ENCODE measurements at regions not wholly inside any gene's neighbourhood (a gene's known extent, or its start where the extent isn't known, plus 50 kb on each side); places are given as distances from the start of the nearest gene placed in this dataset.
"Not testable (repeated sequence)": the region's sequence is repeated elsewhere in the genome, so short reads cannot be mapped to it uniquely, and the experiment has no call there.

DNA sequence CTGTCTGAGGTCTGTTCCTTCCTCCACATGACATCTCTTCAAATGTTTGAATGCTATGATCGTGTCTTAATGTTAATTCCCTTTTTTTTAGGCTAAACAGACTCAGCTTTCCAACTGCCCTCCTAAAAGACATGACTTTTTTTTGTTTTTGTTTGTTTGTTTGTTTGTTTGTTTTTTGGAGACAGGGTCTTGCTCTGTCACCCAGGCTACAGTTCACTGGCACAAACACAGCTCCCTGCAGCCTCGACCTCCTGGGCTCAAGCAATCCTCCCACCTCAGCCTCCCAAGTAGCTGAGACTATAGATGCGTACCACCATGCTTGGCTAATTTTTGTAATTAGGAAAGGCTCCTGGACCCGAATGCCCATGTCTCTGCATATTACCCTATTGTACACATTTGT lies 176.5 kb downstream of the ABCA8 start:
- no peak for DNase-seq

DNA sequence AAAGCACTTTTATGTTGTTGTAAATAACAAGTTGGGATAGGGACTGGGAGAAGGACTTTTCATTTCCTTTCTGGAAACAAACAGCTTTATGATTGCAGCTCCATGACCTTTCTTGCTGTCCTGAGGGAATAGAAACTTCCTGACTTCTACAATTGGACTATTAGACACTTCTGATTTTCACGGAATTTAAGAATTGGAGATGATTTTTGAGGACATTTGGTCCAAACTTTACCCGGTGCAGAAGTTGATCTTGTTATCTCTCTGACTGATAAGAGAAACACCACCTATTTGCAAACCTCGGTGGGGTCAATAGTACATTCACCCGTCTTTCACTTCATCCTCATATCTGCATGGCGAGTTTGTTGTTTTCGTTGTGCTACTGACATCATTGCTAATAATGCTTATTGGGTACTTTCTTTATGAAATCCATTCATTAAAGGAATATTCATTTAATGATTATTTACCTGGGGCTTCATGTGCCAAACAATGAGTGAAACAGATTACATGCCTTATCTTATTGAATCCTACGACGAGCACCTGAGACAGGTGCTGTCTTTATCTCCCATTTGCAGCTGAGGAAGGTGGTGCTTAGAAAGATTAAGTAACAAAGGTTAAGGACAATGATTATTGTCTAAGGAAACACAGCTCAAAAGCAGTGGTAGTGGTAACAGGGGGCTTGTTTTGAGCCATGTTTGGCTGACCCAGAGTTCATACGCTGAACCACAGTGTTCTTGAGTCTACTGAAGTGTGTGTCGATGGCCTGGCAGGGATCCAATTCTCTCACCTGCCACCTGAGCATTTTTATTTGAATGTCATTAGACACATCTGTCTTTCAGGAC lies 176.9 kb upstream of the FAM20A start:
- no peak for DNase-seq

DNA sequence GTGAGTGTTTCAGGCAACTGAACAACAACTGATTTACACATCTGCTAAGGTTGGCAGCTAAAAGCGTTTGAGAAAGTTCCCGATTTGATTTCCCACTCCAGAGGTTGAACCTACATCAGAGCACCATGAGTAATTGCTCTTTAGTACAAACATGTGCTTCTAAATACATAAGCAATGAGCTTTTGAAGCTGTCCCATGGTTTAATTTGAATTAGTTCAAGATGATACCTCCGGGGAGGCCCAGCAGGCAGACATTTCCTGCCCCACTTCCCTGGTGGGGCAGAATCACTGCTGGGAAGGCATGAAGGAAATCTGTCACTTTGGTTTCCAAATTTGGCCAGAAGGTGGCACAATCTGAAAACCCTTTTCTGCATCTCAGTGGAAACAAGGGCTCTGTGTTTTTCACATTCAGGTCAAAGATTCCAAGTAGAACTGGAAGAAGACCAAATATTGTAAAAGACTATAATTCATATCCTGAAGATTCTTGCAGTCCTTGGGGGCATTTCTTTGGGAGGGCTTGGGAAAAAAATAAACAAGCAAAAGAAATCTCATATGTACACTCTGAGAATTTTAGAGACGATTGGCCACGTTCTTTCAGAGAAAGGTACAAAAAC lies 176.2 kb upstream of the FAM20A start:
- DNase-seq = no peak

DNA sequence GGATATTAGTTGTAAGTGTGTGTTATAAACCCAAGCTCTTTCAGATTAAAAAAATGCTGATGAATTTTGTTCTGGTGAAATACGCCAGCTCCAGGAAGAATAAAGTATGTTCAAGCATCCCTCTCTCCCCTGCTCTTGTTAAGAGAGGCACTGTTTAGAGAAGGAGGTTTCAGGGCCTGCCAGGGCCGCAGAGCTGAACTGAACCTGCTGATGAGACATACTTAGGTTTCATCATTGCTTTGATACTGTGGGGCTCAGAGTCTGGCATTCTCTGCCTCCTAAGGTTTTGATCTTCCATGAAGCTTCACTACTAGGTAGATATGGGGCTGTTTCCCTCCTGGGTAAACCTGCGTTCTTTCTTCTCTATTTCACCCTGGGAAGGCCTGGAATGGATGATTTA lies 175.3 kb upstream of the FAM20A start:
- no peak for DNase-seq

DNA sequence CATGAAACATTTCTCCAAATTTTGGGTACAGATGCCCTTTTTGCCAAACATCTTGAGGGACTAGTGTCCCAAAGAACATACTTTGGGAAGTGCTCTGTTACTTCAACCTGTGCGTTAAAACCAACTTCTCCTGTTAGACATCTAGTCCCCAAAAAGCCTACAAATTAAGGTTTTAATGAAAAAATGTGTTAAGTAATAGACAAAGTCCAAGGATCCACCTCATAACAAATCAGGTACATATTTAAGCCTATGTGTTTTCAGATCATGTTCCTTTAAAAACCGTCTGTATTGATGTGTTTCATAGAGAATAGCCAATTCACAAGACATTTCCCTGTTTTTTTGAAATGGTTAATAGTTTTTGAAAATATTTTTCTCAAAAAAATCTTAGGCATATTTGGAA lies 174.8 kb upstream of the FAM20A start:
- no peak for DNase-seq

DNA sequence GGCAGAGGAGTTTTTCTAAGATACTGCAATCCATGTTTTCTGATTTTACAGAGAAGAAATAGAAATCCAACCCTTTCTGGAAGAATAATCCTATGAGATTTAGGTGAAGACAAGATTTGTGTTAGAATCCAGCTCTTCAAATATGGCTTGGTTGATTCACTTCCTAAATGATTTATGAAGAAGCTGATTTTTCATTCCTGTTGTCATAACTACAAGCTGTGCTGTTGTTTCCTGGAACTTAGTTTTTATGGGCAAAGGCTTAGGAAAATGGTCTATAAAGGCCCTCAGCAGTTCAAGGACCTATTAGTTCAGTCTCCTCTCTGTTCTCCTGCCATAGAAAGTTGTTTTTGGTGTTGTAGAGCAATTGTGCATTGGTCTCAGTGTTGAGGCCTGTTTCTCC lies 174.2 kb upstream of the FAM20A start:
- no peak for DNase-seq

DNA sequence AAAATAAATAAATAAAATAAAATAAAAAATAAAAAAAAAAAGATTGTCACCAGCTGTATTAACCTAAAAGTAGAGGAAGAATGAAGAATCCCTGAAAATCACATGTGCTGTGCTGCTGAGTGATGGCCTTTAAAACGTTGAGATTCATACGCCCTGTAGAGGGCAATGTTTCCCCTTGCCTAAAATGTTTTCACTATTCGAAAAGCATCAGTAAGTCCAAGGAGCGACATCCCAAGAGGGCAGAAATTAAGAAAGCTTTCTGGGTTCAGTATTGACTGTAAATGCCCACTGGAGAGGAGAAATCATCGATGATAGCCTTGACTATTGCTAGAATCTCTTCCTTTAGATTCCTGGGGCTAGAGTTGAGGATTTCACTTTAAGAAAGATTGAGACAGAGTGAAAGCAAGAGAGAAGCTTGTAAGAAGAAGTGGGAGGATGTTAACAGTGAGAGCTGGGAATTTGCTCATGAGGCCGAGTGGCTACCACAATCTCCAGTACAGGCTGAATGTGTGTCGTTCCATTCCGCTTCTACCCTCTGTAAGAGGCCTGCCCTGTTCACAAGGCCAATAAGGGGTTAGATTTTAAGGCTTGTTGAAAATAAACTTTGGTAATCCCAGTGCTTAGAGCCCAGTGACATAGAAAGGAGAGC lies 170.8 kb upstream of the FAM20A start:
- DNase-seq = no peak

DNA sequence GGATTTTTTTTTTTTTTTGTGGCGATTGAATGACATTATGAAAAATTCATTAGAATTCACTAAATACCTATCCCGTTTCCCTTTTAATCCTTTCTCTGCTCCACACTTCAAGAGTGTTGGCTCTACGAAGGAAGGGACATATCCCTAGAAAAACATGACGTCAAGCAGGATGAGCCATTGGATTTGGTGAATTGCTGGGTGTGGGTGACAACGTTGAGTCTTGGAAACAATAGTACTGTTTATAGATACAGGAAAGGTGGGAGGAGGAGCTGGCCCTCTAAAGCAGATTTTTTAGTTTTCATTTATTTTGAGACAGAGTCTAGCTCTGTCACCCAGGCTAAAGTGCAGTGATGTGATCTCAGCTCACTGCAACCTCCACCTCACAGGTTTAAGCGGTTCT lies 167.6 kb upstream of the FAM20A start:
- DNase-seq = no peak

DNA sequence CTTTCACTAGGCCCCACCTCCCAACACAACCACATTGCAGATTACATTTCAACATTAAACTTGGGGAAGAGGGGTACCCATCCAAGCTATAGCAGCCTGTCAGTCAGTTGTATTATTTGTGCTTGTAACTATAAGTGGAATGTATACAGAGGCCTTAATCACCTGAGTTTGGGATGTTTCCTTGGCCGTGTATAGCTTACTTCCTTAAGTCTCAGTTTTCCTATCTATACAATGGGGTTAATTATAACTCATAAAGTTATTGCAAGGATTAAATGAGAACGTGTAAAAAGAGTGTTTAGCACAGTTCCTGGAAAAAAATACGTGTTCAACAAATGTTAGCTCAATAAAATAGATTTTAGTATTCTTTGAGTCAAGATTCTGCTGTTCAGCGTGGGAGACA lies 165.5 kb upstream of the FAM20A start:
- no peak for DNase-seq

DNA sequence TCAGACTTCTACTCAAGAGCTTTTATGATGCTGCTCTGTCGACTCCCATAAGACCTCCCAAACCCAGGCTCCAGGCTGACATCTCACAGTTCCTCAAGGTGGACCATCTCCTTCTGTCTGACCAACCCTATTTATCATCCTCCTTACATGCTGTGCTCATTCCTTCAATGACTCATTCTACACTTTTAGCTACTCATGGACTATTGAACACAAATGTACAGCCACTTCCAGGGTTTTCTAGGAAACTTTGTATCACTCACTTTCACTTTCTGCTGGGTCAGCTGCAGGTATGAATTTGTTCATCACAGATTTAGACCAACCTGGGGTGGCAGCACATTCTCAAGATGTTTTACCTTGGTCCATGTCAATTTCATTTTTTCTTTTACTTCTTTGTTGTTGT lies 162.4 kb upstream of the FAM20A start:
- DNase-seq = no peak

DNA sequence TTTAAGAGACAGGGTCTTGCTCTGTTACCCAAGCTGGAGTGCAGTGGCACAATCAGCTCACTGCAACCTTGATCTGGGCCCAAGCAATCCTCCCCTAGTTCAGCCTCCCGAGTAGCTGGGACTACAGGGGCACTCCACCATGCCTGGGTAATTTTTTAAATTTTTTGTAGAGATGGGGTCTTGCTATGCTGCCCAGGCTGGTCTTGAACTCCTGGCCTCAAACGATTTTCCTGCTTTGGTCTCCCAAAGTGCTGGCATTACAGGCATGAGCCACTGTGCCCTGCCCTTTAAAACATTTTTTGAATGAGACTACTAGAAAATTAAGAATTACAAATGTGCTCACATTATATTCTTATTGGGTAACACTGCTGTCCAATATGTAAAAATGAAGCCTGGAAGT lies 161.7 kb upstream of the FAM20A start:
- no peak for DNase-seq

DNA sequence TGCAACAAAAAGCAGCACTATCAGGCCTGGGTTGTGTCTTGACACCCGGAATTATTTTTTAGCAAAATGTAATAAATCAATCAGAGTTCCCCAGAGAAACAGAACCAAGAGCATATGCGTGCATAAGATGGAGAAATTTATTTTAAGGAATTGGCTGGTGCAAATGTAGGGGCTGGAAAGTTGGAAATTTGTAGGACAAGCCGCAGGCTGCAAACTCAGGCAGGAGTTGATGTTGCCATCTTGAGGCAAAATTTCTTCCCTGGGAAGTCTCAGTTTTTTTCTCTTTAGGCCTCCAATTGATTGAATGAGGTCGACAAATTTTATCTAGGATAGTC lies 158.9 kb upstream of the FAM20A start:
- no peak for DNase-seq

DNA sequence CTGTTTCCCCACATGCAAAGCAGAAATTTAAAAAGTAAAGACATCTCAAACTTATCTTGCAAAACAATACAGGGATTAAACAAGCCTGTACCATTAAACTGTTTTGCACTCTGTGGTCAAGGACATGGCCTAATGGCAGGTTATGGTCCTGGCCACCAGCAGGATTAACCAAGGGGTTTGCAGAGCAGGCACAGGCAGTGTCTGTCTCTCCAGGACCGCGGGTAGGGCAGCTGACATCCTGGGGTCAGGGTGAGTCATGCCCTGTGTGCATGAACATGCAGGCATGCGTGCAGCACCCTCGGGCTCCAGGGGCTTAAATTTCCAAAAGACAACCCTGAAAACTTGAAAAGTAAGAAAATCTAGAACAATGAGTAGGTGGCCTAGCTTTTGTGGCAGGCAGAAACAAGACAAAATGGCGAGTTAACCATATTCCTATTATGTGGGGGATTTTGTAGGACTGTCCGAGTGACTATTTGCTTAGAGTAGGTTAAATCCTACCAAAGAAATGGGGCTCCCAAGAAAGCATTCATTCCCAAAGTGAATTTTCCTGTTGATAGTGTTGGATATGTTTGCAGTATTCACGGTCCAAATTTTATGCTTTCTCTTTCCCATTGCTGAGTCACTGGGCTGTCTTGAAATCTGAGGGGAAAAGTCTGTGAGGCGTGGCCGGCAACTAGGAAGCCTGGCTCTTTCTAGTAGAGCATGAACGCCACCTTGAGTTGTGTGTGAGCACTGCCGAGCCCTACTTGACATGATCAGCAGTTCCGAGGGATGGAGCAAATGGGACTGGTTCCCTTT lies 158.4 kb upstream of the FAM20A start:
- DNase-seq = peak; percentile 35

DNA sequence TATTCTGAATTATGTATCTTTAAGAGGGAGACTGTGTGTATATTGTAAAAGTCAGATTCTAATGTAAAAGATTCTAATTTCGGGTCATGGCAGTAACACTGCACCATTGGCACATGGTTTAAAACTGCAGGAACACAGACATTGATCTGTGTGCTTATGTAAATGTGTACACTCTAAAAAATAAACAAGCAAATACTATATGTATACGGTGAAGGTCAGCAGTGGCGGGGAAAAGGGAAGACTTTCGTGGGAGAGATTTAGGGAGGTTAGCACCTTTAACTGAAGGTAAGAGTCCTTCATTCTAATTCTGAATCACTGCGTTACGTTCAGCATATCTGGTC lies 157.8 kb upstream of the FAM20A start:
- DNase-seq = no peak

DNA sequence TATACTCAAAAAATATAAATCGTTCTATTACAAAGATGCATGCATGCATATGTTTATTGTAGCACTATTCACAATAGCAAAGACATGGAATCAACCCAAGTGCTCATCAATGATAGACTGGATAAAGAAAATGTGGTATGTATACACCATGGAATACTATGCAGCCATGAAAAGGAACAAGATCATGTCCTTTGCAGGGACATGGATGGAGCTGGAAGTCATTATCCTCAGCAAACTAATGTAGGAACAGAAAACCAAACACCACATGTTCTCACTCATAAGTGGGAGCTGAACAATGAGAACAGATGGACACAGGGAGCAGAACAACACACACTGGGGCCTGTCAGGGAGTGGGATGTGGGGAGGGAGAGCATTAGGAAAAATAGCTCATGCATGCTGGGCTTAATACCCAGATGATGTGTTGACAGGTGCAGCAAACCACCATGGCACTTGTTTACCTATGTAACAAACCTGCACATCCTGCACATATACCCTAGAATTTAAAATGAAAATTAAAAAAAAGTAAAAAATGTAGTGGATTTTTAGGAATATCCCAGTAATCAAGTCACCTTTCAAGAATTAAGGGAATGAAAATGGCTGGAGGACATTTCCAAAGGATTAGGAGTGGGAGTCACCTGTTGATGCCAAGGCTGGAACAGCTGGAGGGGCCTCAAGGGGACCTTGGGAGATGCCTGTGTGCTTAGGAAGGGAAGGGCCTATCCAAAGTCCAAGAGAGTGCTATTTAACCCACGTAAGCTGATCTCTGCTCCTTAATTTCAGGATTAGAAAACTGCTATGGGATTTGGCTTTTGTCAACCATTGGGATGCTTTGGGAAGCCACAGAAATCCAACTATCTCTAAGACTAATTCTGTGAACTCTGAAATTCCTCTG lies 156.9 kb upstream of the FAM20A start:
- DNase-seq = not testable (repeated sequence)

DNA sequence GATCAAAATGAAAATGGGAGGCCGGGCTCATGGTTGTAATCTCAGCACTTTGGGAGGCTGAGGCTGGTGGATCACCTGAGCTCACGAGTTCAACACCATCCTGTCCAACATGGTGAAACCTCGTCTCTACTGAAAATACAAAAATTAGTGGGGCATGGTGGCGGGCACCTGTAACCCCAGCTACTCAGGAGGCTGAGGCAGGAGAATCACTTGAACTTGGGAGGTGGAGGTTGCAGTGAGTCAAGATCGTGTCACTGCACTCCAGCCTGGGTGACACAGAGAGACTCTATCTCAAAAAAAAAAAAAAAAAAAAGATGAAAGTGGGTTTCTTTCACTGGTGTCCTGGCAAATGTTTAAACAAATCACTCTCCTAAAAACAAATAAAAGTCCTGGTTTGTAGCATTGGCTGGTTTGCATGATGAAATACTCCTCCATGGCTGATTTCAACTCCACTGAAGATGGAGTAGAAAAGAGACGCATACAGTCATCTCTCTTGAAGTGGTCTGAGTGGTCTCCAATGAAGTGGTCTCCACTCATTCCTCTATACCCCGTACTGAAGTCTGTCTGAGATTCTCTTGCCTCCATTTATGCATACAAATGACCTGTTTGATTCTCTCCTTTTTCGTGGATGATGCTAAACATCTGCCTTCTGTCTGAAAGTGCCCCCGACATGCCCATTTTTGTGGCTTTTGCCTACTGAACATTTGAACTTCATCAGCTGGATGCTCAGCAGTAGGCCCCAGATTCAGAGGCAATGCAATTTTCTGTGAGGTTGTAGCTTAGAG lies 153.0 kb upstream of the FAM20A start:
- no peak for DNase-seq

DNA sequence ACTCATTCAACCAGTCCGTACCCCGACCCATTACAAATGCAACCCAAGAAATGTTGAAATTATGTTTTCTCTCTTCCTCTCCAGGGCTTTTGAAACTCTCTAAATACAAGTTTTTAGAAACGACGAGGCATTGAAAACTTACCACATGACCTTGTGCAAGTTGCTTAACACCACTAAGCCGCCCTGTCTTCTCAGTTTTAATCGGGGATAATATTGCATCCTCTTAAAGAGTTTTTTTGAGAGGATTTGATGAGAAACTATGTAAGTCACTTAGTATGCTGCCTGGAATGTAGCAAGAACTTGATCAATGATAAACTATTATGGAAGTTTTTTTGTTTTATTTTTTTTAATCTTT lies 149.0 kb upstream of the FAM20A start:
- DNase-seq = no peak

DNA sequence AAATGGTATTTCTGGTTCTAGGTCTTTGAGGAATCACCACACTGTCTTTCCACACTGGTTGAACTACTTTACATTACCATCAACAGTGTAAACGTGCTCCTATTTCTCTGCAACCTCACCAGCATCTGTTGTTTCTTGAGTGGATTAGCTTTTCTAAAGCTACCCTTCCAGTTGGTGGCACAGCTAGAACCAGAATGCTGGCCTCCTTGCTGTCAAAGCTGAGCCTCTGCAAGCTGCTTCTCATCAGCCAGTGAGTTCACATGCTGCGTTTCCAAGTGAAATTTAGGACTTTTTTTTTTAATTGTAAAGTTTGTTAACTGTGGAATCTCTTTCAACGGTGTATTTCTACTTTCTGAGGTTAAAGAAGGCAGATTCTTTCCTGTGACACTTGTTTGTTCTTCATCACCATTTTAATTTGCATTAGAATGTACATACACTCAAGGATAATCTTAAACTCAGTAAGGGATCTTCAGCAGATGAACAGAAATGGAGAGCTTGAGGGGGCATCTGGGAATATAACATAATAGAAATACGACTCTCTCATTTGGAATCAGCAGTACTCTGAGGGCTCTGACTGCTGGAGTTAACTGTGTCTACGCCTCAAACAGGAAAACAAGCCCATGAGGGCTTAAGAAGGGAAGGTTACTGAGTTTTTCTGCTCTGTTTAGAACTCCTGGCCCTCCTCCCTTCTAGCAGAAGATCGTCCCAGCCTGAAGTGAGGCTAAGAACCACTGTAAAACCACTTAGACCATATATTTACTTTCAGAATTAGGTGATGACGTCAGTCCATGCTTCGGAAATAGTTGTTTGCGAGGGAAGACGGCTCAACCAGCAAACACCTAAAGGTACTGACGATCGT lies 148.4 kb upstream of the FAM20A start:
- no peak for DNase-seq

DNA sequence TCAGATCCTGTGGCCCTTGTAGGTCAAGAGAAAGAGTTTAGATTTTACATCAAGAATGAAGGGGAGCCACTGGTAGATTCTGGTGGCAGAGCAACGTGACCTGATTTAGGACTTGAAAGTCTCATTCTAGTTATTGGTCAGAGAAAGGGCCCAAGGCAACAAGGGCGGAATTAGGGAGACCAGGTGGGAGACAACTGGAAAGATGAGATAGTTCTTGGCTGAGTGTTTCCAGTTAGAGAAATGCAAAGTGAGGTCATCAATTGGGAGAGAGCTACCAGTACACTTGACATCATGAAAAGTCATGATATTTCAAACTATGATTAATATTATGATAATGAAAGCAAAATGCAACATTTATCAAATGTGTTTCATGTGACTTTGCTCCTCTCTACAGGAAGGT lies 147.2 kb upstream of the FAM20A start:
- DNase-seq = no peak

DNA sequence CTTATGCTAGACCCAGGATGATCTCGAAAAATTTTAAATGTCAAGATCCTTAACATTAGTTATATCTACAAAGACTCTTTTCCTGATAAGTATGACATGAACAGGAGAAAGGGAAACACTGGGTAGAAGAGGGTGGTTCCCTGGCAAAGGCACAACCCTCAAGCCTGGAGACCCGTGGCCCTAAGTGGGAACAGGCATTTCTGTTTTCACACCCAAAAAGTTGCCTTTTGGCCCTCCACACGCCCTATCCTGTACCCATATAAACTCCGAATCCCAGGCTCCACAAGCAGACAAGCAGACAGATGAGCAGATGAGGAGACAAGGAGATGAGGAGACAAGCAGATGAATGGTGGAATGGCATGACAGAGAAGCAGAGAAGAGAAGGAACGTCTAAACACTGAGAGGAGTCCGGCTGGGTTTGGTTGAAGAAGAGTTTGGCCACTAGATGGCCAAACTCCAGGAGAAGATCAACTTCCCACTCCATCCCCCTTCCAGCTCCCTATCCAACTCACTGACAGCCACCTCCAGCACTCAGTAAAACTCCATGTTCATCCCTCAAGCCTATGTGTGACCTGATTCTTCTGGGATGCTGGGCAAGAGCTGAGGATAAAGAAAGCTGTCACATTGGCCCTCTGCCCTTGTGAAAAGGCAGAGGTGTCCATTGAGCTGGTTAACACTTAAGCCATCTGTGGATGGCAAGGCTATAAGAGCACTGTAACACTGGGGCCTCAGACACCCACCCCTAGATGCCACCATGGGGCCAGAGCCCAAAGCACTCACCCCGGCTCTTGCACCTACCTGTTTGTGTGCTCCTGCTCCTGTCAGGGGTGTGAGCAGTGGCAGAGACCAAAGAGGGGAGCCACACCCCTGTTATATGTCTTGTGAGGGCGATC lies 139.6 kb upstream of the FAM20A start:
- no peak for DNase-seq
